ENCODE measurements at regions not wholly inside any gene's neighbourhood (a gene's known extent, or its start where the extent isn't known, plus 50 kb on each side); places are given as distances from the start of the nearest gene placed in this dataset.

- no peak for TF ChIP-seq CTCF (IDR thresholded peaks at IDR 0.05)
- TF ChIP-seq ZFX (IDR thresholded peaks at IDR 0.05; ENCODE audit: borderline replicate concordance): no peak
These were observed 99.6 kb upstream of the CAST start for GRCh38 chr5:96562614-96563013.
